ENCODE measurements at regions not wholly inside any gene's neighbourhood (a gene's known extent, or its start where the extent isn't known, plus 50 kb on each side); places are given as distances from the start of the nearest gene placed in this dataset.

DNA sequence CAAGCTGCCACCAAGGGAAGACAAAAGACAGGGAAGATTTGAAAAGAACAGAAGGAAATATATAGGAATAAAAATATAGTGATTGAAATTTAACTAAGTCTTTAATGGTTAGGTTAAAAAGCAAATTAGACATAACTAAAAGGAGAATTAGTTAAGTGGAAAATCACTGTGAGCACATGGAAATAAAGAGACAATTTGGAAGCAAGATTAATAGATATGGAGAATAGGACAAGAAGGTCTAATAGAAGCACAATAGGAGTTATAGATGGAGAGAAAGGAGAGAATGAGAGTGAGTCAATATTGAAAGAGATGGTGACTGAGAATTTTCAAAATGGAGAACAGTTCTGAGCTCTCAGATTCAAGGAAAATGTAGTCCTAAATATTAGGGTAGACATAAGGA lies 176.9 kb downstream of the ASB1 start:
- TF ChIP-seq, protein P1, sequence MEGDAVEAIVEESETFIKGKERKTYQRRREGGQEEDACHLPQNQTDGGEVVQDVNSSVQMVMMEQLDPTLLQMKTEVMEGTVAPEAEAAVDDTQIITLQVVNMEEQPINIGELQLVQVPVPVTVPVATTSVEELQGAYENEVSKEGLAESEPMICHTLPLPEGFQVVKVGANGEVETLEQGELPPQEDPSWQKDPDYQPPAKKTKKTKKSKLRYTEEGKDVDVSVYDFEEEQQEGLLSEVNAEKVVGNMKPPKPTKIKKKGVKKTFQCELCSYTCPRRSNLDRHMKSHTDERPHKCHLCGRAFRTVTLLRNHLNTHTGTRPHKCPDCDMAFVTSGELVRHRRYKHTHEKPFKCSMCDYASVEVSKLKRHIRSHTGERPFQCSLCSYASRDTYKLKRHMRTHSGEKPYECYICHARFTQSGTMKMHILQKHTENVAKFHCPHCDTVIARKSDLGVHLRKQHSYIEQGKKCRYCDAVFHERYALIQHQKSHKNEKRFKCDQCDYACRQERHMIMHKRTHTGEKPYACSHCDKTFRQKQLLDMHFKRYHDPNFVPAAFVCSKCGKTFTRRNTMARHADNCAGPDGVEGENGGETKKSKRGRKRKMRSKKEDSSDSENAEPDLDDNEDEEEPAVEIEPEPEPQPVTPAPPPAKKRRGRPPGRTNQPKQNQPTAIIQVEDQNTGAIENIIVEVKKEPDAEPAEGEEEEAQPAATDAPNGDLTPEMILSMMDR (IDR thresholded peaks at IDR 0.05): no peak
- TF ChIP-seq EP300 (IDR thresholded peaks at IDR 0.05): no peak
- no peak for TF ChIP-seq POLR2AphosphoS5 (IDR thresholded peaks at IDR 0.05)

Data from gastroesophageal sphincter (tissue), 3 donors.